HL-60 (cell line): ENCODE measurements at regions not wholly inside any gene's neighbourhood (a gene's known extent, or its start where the extent isn't known, plus 50 kb on each side); places are given as distances from the start of the nearest gene placed in this dataset.

Source experiments
- DNase-seq, 2 experiments: peaks; one replicate each; pipeline ENCODE4 v3.0.0-alpha.2; 2010 to 2020; ENCODE audit warnings: low read depth in 1 of 2, low spot score in 1 of 2
- H3K27ac ChIP-seq: fragments of 250-450 bp; sonication (Bioruptor Pico); replicated peaks from 2 replicates; pipeline ENCODE4 v1.5.1; 2020; ENCODE audit warnings: mild to moderate bottlenecking, moderate library complexity
- H3K27me3 ChIP-seq: fragments of 250-450 bp; sonication (Bioruptor Pico); 2 replicates; pipeline ENCODE4 v1.5.1; 2021; ENCODE audit warnings: mild to moderate bottlenecking, moderate library complexity; ENCODE audit not compliant: insufficient read depth, poor library complexity, severe bottlenecking
- H3K4me3 ChIP-seq: replicated peaks from 2 replicates; pipeline ENCODE4 v1.5.1; 2011; ENCODE audit warnings: mild to moderate bottlenecking, control low read depth, low read length; ENCODE audit not compliant: insufficient read depth
- GABPA ChIP-seq: IDR thresholded peaks from 2 replicates; pipeline ENCODE4 v1.6.1; 2012; ENCODE audit warnings: low read depth
- POLR2AphosphoS5 ChIP-seq: IDR thresholded peaks from 2 replicates; pipeline ENCODE4 v1.6.1; 2012; ENCODE audit warnings: low read depth
- SPI1 ChIP-seq: IDR thresholded peaks from 2 replicates; pipeline ENCODE4 v1.6.1; 2012; ENCODE audit warnings: low read depth, mild to moderate bottlenecking, borderline replicate concordance
- TF ChIP-seq, protein P1 (sequence below): IDR thresholded peaks from one replicate; pipeline ENCODE4 v1.5.1; 2011; ENCODE audit warnings: low read length, control low read depth, inconsistent platforms; ENCODE audit not compliant: insufficient read depth
- TF ChIP-seq, protein P2 (sequence below): IDR thresholded peaks from 2 replicates; pipeline ENCODE4 v1.6.1; 2012; ENCODE audit warnings: low read depth; ENCODE audit not compliant: insufficient replicate concordance

DNA sequence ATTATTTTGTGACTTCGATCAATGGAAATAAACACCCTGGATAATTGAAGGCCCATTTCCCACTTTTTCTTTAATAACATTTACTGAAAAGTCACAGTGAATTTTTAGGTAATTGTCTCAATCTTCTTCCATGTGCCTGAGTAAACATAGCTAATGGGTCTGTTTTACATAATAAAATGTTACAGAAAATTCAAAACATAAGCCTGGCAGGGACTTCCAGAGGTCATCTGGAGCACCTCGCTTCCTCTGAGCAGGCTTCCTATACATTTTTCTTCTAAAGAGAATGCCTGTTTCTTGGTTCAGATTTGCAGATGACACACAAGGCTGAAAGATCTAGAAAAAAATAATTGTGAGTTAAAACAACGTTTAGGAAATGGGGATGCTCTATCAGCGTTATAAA lies 183.8 kb upstream of the PDE3A start:
- no peaks in the 10 kb centered on the region for H3K27me3 ChIP-seq
- H3K4me3 ChIP-seq, result no peak overlapping the region
- DNase-seq, result no peak
- no peak overlapping the region for H3K27ac ChIP-seq
- no peak for TF ChIP-seq GABPA
- TF ChIP-seq, protein P1, sequence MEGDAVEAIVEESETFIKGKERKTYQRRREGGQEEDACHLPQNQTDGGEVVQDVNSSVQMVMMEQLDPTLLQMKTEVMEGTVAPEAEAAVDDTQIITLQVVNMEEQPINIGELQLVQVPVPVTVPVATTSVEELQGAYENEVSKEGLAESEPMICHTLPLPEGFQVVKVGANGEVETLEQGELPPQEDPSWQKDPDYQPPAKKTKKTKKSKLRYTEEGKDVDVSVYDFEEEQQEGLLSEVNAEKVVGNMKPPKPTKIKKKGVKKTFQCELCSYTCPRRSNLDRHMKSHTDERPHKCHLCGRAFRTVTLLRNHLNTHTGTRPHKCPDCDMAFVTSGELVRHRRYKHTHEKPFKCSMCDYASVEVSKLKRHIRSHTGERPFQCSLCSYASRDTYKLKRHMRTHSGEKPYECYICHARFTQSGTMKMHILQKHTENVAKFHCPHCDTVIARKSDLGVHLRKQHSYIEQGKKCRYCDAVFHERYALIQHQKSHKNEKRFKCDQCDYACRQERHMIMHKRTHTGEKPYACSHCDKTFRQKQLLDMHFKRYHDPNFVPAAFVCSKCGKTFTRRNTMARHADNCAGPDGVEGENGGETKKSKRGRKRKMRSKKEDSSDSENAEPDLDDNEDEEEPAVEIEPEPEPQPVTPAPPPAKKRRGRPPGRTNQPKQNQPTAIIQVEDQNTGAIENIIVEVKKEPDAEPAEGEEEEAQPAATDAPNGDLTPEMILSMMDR, result no peak
- TF ChIP-seq, protein P2, sequence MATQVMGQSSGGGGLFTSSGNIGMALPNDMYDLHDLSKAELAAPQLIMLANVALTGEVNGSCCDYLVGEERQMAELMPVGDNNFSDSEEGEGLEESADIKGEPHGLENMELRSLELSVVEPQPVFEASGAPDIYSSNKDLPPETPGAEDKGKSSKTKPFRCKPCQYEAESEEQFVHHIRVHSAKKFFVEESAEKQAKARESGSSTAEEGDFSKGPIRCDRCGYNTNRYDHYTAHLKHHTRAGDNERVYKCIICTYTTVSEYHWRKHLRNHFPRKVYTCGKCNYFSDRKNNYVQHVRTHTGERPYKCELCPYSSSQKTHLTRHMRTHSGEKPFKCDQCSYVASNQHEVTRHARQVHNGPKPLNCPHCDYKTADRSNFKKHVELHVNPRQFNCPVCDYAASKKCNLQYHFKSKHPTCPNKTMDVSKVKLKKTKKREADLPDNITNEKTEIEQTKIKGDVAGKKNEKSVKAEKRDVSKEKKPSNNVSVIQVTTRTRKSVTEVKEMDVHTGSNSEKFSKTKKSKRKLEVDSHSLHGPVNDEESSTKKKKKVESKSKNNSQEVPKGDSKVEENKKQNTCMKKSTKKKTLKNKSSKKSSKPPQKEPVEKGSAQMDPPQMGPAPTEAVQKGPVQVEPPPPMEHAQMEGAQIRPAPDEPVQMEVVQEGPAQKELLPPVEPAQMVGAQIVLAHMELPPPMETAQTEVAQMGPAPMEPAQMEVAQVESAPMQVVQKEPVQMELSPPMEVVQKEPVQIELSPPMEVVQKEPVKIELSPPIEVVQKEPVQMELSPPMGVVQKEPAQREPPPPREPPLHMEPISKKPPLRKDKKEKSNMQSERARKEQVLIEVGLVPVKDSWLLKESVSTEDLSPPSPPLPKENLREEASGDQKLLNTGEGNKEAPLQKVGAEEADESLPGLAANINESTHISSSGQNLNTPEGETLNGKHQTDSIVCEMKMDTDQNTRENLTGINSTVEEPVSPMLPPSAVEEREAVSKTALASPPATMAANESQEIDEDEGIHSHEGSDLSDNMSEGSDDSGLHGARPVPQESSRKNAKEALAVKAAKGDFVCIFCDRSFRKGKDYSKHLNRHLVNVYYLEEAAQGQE, result no peak
- TF ChIP-seq POLR2AphosphoS5, result no peak
- no peak for TF ChIP-seq SPI1

DNA sequence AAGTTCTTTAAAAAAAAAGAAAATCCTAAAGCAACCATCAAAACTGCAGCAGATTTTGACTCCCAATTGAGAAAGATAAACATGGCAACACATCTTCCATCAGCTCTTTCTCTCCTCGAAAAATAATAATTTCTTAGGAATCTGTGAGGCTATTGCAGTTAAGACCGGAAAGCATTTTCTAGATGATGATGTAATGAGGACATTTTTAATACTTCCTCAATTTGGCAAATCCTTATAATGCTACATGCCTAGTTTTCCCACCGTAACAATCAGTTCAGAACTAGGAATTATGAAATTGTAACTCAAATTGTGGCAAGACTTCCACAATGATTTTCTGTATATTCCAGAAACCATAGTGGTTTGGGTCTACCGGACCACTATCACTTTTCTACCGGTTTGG lies 180.9 kb upstream of the PDE3A start:
- H3K27me3 ChIP-seq, result no peaks in the 10 kb centered on the region
- H3K27ac ChIP-seq, result no peak overlapping the region
- TF ChIP-seq, protein P2, result no peak
- TF ChIP-seq, protein P1, result no peak
- TF ChIP-seq GABPA (no peak), SPI1 (no peak), POLR2AphosphoS5 (no peak)
- DNase-seq, result no peak
- H3K4me3 ChIP-seq, result no peak overlapping the region

DNA sequence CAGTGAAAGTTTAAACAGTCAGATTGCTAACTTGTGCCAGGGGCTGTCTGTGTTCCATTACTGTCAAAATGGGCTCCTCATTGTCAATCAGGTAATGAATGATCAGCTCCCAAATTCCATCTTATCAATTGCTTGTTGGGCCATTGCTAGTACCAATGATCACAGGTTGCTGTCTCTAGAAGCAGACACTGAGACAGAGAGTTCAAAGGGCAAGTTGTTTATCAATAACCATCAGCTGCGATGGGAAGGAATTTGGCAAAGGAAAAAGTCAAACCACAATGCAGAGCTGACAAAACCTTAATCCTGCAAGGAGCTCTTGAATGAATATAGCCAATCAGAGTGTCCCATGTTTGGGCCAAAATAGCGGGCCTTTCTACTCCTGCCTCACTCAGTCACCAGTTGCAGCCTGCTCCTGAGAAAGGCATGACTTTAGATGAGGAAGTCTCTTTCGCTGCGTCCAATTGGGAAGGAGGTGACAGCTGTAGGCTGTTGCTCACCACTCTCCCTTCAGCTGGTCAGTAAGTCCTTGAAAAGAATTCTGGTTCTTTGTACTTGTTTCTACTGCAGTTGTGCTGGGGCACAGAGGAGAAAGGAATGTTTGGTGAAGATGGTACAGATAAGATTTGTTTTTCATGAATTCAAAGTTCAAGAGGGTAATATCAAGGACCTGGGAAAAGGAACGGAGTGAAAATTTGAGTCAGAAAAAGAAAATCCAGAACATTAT lies 179.2 kb upstream of the PDE3A start:
- Histone ChIP-seq H3K27me3 (no peaks in the 10 kb centered on the region), H3K27ac (no peak overlapping the region), H3K4me3 (no peak overlapping the region)
- TF ChIP-seq GABPA (no peak), POLR2AphosphoS5 (no peak), SPI1 (no peak)
- TF ChIP-seq, protein P1, result no peak
- TF ChIP-seq, protein P2, result no peak
- no peak for DNase-seq
